HAP-1 (cell line): ENCODE measurements at regions not wholly inside any gene's neighbourhood (a gene's known extent, or its start where the extent isn't known, plus 50 kb on each side); places are given as distances from the start of the nearest gene placed in this dataset.
"Not testable (repeated sequence)": the region's sequence is repeated elsewhere in the genome, so short reads cannot be mapped to it uniquely, and the experiment has no call there.

Experiments used
- DNase-seq, 2 experiments: peaks; one replicate each; pipeline ENCODE4 v3.0.0-alpha.2; 2016 to 2020; ENCODE audit warnings: low spot score in 2 of 2
- H3K27me3 ChIP-seq: fragments of 250-450 bp; sonication (Bioruptor Pico); 2 replicates; pipeline ENCODE4 v1.5.1; 2020; ENCODE audit warnings: low read depth, mild to moderate bottlenecking, moderate library complexity
- H3K36me3 ChIP-seq: fragments of 250-450 bp; sonication (Bioruptor Pico); replicated peaks from 2 replicates; pipeline ENCODE4 v1.5.1; 2020; ENCODE audit warnings: mild to moderate bottlenecking
- H3K4me1 ChIP-seq: fragments of 250-450 bp; sonication (Bioruptor Pico); 2 replicates; pipeline ENCODE4 v1.5.1; 2020; ENCODE audit warnings: mild to moderate bottlenecking
- H3K4me3 ChIP-seq: fragments of 250-450 bp; sonication (Bioruptor Pico); 2 replicates; pipeline ENCODE4 v1.5.1; 2020; ENCODE audit warnings: mild to moderate bottlenecking, moderate library complexity
- H3K9me3 ChIP-seq: fragments of 250-450 bp; sonication (Bioruptor Pico); 2 replicates; pipeline ENCODE4 v1.5.1; 2020; ENCODE audit warnings: mild to moderate bottlenecking, moderate library complexity
- in situ Hi-C: fragments of 300-500 bp; cut with MboI; formaldehyde crosslinking; loops from 3 replicates; pipeline ENCODE4 v1.14.3; 2020; ENCODE audit warnings: low sequenced_read_pairs, inconsistent platforms, mixed read lengths

DNA sequence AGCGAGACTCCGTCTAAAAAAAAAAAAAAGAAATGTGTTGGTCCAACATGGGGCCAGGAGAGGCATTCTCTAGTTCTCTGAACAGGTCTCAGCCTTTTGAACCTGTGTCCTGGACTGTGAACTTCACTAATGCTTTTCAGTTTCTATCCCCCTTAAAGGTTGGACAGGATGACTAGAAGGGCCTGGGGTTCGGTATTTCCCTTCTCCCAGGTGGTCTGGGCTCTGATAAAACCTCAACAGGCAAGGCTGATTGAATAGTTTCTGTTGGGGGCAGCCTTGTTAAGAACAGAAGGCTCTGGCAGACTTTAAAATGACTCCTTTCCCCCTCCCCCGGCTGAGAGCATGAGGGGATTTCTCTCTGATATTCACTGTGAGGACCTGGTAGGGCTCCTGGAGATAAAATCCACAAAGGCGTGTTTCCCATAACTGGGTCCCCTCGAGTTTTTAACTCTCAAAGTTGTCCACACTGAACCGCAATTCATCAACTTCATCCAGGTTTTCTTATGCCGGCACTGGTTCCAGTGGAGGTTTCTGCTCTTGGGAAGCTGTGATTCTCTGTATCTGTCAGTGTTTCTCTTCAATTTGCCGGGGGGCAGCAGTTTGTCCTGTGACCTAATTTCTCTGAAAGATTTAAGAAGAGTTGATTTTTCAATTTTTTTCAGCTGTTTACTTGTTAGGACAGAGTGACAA is 91.3 kb downstream of the METRNL start:
- no peaks in the 10 kb centered on the region for H3K4me1 ChIP-seq
- in situ Hi-C loops = no loop called here
- DNase-seq = no peak
- H3K9me3 ChIP-seq = no peaks in the 10 kb centered on the region
- H3K36me3 ChIP-seq = no peaks in the 10 kb centered on the region
- no peaks in the 10 kb centered on the region for H3K27me3 ChIP-seq
- H3K4me3 ChIP-seq = no peak overlapping the region

- H3K9me3 ChIP-seq = no peaks in the 10 kb centered on the region
- DNase-seq = no peak
- in situ Hi-C loops = no loop called here
These were observed 92.3 kb downstream of the METRNL start for GRCh38 chr17:83171661-83172060.

GRCh38 chr17:83172099-83172498 is 92.7 kb downstream of the METRNL start:
- H3K27me3 ChIP-seq, in situ Hi-C loops, H3K36me3 ChIP-seq, H3K9me3 ChIP-seq, H3K4me3 ChIP-seq, H3K4me1 ChIP-seq, DNase-seq: not testable (repeated sequence)

More at GRCh38 chr17:83171661-83172060, 92.3 kb downstream of the METRNL start:
- Histone ChIP-seq H3K36me3 (no peaks in the 10 kb centered on the region), H3K4me3 (no peak overlapping the region), H3K4me1 (no peaks in the 10 kb centered on the region), H3K27me3 (no peaks in the 10 kb centered on the region)

DNA sequence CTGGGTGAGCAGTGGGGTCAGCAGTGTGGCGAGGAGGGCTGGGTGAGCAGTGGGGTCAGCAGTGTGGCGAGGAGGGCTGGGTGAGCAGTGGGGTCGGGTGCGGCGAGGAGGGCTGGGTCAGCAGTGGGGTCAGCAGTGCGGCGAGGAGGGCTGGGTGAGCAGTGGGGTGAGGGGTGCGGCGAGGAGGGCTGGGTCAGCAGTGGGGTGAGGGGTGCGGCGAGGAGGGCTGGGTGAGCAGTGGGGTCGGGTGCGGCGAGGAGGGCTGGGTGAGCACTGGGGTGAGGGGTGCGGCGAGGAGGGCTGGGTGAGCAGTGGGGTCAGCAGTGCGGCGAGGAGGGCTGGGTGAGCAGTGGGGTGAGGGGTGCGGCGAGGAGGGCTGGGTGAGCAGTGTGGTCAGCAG is 93.2 kb downstream of the METRNL start:
- in situ Hi-C loops, H3K27me3 ChIP-seq, DNase-seq, H3K4me1 ChIP-seq, H3K4me3 ChIP-seq, H3K36me3 ChIP-seq, H3K9me3 ChIP-seq: not testable (repeated sequence)

GRCh38 chr17:83173180-83173913 is 93.9 kb downstream of the METRNL start:
- H3K27me3 ChIP-seq, in situ Hi-C loops, DNase-seq, H3K4me3 ChIP-seq, H3K9me3 ChIP-seq, H3K36me3 ChIP-seq, H3K4me1 ChIP-seq: not testable (repeated sequence)

DNA sequence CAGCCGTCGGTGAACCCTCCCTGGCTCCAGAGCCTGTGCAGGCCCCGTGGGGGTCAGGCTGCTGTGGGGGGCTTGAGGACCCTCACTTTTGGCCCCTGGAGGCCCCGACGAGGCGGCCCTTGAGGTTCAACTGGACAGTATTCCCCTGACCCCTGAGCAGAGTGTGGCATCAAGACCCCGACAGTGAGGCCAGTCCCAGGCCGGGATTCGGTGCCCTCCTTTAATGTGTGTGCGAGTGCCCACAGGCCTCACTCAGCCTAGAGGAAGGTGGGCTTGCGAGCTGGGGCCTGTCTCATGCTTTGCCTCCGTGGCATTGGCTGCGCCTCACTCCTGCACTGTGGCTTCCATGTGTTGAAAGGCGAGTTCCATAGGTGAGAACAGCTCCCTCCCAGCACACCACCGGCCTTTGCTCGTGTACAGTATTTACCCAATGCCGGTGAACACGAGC is 94.5 kb downstream of the METRNL start:
- no peak for DNase-seq
- in situ Hi-C loops = no loop called here
- Histone ChIP-seq H3K4me1 (no peaks in the 10 kb centered on the region), H3K36me3 (no peaks in the 10 kb centered on the region), H3K27me3 (no peaks in the 10 kb centered on the region), H3K4me3 (no peak overlapping the region), H3K9me3 (no peaks in the 10 kb centered on the region)

DNA sequence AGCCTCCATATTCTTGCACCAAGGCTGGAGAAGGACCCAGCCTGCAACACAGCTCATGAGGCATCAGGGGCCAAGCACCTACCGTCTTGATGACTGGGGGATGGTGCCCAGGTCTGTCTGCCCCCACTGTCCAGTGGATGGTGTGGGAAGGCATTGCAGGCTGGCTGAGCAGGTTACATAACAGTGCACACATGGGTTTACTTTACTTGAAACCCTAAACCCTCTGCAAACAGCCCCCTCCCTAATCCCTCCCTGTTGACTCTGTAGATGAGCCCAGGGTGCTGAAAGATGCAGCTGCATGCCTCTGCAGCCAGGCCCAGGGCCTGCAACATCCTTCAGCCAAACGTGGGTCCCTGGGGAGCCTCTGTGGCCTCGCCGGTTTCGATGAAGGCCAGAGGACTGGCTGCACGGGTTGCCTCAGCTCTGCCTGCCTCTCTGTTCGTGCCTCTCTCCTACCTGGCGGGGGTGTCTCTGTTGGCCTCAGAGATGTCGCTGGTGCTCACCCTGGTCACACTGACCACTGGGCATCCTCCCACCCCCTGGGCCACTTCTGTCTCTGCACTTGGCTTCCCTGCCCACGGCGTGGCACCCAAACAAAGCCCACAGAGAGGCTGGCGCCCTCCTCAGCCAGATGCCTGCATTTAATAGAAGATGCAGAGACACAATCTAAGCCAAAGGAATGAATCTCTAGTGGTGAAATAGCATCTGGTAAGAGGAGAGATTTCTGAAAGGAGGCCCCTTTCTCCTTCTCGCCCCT is 95.1 kb downstream of the METRNL start:
- Histone ChIP-seq H3K27me3 (no peaks in the 10 kb centered on the region), H3K36me3 (no peaks in the 10 kb centered on the region)

DNA sequence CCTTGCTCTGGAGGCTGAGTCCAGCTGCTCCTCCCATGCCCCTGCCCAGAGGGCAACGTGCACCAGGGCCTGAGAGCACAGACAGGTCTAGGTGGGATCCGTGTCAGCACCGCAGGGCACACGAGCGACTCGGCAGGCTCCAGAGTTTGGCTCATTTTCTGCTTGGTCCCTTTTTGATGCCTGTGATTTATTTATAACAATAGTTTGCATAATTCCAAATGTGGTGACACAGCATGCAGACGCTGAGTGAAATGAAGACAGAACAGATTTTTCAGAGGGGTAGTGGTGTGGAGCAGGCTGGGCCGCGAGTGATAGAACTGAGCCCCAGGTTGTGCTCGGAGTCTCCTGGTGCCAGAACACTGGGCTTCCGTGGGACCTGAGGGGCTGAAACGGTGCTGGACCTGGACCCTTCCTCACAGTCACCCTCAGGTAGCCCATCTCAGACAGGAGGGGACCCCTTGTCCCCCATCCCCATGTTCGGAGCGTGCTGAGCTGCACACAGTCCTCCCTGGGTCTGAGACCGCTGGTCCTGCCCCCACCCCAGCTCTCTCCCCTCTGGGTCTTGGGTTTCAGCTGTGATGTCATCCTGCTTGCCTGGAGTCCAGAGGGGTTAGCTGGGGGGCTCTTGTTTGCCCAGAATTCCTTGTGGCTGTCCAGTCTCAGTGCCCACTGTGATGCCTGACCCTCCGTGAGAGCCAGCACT is 95.9 kb downstream of the METRNL start:
- Histone ChIP-seq H3K9me3 (no peaks in the 10 kb centered on the region), H3K36me3 (no peaks in the 10 kb centered on the region), H3K4me3 (no peak overlapping the region), H3K27me3 (no peaks in the 10 kb centered on the region), H3K4me1 (no peaks in the 10 kb centered on the region)
- no peak for DNase-seq
- in situ Hi-C loops = no loop called here

More for the DNA sequence above, 95.1 kb downstream of the METRNL start:
- Histone ChIP-seq H3K4me3 (no peak overlapping the region), H3K4me1 (no peaks in the 10 kb centered on the region), H3K9me3 (no peaks in the 10 kb centered on the region)
- DNase-seq = peak in 1 of 2 experiments; percentile 33
- in situ Hi-C loops = no loop called here

- Histone ChIP-seq H3K36me3 (no peaks in the 10 kb centered on the region), H3K4me1 (no peaks in the 10 kb centered on the region), H3K27me3 (no peaks in the 10 kb centered on the region), H3K9me3 (no peaks in the 10 kb centered on the region), H3K4me3 (no peak overlapping the region)
- DNase-seq = no peak
- in situ Hi-C loops = no loop called here
These were observed 96.6 kb downstream of the METRNL start for GRCh38 chr17:83175822-83176622.

DNA sequence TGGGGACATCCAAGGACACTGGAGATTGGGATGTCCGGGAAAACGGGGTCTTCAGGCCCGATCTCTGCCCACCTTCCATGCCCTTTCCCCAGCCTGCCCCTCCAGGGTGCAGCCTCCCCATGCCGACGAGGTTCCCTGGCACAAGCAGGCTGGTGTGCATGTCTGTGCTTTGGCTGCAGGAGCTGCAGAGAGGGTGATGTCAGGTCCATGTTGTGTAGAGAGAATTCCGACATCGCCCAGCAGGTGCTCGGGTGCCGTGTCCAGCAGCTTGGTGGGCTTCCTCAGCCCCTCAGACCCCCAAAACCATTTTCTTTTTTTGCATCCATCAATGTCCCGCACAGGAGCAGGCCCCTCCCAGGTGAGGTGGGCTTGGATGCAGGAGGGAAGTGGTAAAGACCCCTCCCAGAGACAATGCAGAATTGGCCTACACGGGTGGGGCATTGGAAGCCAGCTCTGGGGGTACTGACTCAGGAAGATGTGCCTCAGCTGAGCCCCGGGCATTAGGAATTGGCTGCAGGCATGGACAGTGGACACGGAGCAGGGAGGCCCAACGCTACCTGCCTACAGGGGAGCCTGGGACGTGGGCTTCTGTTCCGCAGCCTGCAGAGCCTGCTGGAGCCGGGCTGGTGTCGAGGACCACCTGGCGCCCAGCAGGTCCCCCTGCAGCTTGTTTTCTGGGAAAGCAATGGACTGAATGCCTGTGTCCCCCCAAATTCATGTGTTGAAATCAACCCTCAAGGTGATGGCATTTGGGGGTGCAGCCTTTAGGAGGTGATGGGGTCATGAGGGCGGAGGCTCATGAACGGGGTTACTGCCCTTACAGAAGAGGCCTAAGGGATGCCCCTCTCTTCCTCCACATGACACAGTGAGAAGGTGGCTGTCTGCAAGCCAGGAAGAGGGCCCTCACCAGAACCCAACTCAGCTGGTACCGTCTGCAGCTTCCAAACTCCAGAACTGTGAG is 97.5 kb downstream of the METRNL start:
- H3K4me1 ChIP-seq = no peaks in the 10 kb centered on the region
- H3K9me3 ChIP-seq = no peaks in the 10 kb centered on the region
- H3K4me3 ChIP-seq = no peak overlapping the region
- H3K27me3 ChIP-seq = no peaks in the 10 kb centered on the region
- DNase-seq = no peak
- in situ Hi-C loops = no loop called here
- no peaks in the 10 kb centered on the region for H3K36me3 ChIP-seq

DNA sequence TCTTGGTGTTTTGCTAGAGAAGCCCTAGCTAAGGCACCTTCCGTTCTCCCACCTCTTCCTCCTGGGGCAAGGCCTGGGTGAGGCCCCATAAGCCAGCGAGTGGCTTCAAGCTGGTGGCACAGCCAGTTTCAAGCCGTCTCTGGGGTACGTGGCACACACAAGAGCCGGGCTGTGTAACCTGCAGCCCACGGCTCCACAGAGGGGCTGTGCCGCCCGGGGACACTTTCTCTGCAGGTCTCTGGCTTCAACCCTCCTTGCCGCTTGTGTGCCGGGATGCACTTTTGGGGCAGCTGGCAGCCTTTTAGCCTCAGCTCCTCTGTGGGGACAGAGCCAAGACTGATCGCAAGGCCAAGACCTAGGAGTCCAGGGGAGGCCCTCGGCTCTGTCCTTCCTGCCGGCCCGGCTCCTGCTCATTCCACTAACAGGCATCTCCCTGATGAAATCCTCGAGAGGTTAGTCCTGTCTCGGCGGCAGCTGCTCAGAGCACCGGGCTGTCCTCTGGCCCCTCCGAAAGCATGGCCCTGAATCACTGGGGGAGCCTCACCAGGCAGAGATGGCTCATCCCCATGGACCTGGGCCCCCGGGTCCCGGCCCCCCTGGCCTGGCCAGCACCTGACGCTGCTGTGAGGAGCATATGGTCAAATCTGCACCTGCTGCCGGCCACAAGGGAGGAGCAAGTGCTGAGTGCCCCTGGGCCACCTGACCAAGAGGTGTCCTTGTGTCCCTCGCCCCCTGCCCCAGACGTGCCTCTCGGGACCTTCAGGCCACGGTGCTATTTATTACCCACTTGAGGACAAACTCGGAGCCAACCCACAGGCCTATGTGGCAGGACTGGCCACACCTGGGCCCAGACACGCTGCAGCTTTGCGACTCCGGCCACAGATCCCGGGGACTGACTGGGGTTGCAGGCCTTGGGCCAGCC is 98.5 kb downstream of the METRNL start:
- in situ Hi-C loops = no loop called here
- DNase-seq = no peak
- Histone ChIP-seq H3K4me1 (no peaks in the 10 kb centered on the region), H3K27me3 (no peaks in the 10 kb centered on the region), H3K9me3 (no peaks in the 10 kb centered on the region), H3K36me3 (no peaks in the 10 kb centered on the region), H3K4me3 (no peak overlapping the region)
